ENCODE measurements at regions not wholly inside any gene's neighbourhood (a gene's known extent, or its start where the extent isn't known, plus 50 kb on each side); places are given as distances from the start of the nearest gene placed in this dataset.
"Not testable (repeated sequence)": the region's sequence is repeated elsewhere in the genome, so short reads cannot be mapped to it uniquely, and the experiment has no call there.

DNA sequence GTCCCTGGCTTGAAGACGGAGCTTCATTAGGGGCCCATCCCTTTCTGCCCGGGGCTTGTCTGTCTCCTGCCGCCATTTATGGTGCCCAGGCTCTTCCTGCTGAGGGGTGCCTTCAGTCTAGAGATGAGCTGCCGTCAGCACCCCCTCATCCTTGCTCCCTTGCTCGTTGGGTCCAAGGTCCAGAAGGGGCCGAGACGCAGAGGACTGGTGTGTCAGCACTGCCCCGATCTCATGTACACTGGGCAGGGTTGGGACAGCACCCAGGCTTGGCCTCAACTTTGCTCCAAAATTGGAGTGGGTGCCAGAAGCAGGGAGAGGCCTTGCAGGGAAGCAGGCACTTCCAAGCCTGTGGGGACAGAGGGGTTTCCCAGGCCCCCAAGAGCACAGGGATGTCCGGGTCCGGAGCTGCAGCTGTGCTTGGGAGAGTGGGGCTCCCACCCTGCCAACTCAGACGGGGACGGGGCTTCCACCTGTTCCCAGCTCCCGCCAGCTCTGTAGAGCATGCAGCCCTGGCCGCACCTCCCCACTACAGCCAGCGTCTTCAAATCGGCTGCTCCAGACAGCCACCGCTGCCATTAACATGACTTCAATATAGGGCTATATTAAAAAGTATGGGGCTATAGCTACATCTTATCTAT, 488.8 kb downstream of the TENT5A start:
- TF ChIP-seq POLR2A (IDR thresholded peaks at IDR 0.05) (no peak), CTCF (IDR thresholded peaks at IDR 0.05) (no peak)
- no peak overlapping the region for H3K4me3 ChIP-seq (ENCODE audit: low read depth, poor library complexity, severe bottlenecking)
- no peak for DNase-seq (ENCODE audit: low spot score in 2 of 2)
- intact Hi-C loops (cut with DNase I; ENCODE audit: low total_unique reads) = no loop called here
- 93 to 95% methylated on average over 17 of the region's 17 CpGs for WGBS, 2 donors

DNA sequence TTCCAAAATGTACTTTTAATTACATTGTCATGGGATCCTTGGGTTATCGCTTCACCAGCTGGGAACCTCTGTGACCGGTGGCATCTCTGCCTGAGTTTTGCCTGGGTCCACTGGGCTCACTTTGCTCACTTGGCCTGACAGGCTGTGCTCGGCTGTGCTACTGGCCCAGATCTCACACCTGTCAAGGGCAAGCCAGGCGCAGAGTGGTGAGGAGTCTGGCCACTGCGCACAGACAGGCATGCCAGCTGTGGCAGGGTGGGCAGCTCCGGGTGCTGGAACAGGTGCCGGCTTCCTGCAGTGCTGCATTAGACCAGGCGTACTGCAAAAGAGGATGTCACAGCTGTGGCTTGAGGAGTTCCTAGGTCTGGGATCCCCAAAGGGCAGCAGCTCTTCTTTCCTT, 489.8 kb downstream of the TENT5A start:
- TF ChIP-seq CTCF (IDR thresholded peaks at IDR 0.05) (no peak), POLR2A (IDR thresholded peaks at IDR 0.05) (no peak)
- intact Hi-C loops (cut with DNase I; ENCODE audit: low total_unique reads) = no loop called here
- H3K4me3 ChIP-seq (ENCODE audit: low read depth, poor library complexity, severe bottlenecking) = no peak overlapping the region
- no peak for DNase-seq (ENCODE audit: low spot score in 2 of 2)
- 89 to 94% methylated on average over 6 to 8 of the region's 8 CpGs for WGBS, 2 donors

DNA sequence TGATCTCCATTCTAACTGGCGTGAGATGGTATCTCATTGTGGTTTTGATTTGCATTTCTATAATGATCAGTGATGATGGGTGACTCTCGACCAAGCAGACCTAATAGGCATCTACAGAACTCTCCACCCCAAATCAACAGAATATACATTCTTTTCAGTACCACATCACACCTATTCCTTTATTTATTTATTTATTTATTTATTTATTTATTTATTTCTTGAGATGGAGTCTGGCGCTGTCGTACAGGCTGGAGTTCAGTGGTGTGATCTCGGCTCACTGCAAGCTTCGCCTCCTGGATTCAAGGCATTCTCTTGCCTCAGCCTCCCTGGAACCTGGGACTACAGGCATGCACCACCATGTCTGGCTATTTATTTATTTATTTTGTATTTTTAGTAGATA, 496.3 kb downstream of the TENT5A start:
- H3K4me3 ChIP-seq (ENCODE audit: low read depth, poor library complexity, severe bottlenecking); DNase-seq (ENCODE audit: low spot score in 2 of 2); intact Hi-C loops (cut with DNase I; ENCODE audit: low total_unique reads): not testable (repeated sequence)
- WGBS, 2 donors = 85 to 94% methylated on average over 6 of the region's 6 CpGs

DNA sequence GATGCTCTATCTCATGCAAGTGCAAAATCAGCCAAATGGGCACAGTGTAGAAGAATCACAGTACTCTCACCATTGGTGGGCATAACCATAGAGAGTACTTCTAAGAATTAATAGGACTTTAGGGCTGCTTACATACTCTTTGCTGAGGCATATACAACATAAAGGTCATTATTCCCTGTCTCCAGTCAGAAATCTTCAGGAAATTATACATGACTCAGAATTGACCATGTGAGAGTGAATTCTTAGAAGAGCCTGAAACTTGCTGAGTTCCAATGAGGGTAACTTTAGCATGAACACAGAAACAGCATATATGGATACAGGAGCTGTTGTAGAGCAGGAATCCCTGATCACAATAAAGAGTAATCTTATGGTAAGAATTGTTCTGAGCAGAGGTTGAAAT, 498.7 kb downstream of the TENT5A start:
- TF ChIP-seq POLR2A (IDR thresholded peaks at IDR 0.05) = no peak
- no peak for TF ChIP-seq CTCF (IDR thresholded peaks at IDR 0.05)
- H3K4me3 ChIP-seq (ENCODE audit: low read depth, poor library complexity, severe bottlenecking) = no peak overlapping the region
- no peak for DNase-seq (ENCODE audit: low spot score in 2 of 2)
- intact Hi-C loops (cut with DNase I; ENCODE audit: low total_unique reads) = no loop called here

DNA sequence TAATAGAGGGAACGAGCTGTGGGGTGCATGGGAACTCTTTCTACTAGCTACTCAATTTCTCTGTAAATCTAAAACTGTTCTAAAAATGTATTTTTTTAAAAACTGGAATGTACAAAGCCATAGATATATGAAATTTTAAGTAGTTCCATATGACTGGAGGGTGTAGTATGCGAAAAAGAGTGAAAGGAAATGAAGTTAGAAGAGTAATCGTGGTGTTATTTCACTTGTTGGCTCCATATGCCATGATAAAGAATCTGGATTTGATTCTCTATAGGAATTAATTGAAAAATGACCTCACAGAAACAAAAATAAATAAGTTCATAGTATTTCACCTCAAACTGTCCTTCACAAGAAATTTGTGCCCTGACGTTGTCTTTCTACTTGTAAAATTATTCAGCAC, 500.2 kb downstream of the TENT5A start:
- TF ChIP-seq POLR2A (IDR thresholded peaks at IDR 0.05) (no peak), CTCF (IDR thresholded peaks at IDR 0.05) (no peak)
- intact Hi-C loops (cut with DNase I; ENCODE audit: low total_unique reads) = no loop called here
- DNase-seq (ENCODE audit: low spot score in 2 of 2) = no peak
- no peak overlapping the region for H3K4me3 ChIP-seq (ENCODE audit: low read depth, poor library complexity, severe bottlenecking)
- 68 to 74% methylated on average over 4 of the region's 4 CpGs for WGBS, 2 donors

DNA sequence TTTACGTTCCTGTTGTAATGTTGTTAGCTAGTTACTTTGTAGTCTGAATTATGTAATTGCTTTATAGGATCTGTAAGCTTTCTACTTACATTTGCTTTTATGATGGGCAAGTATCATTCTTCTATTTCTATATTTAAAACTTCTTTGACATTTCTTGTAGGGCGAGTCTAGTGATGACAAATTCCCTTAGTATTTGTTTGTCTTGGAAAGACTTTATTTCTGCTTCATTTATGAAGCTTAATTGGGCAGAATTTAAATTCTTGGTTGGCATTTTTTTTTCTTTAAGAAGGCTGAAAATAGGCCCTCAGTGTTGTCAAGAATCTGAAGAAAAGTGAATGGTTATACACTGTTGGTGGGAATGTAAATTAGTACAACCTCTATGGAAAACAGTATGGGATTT, 506.3 kb downstream of the TENT5A start:
- intact Hi-C loops (cut with DNase I; ENCODE audit: low total_unique reads) = no loop called here
- 75 to 88% methylated on average over 2 of the region's 2 CpGs for WGBS, 2 donors
- TF ChIP-seq CTCF (IDR thresholded peaks at IDR 0.05) (no peak), POLR2A (IDR thresholded peaks at IDR 0.05) (no peak)
- no peak for DNase-seq (ENCODE audit: low spot score in 2 of 2)
- no peak overlapping the region for H3K4me3 ChIP-seq (ENCODE audit: low read depth, poor library complexity, severe bottlenecking)

All from lower leg skin (tissue), 4 donors.